ENCODE measurements at regions not wholly inside any gene's neighbourhood (a gene's known extent, or its start where the extent isn't known, plus 50 kb on each side); places are given as distances from the start of the nearest gene placed in this dataset.

- TF ChIP-seq CHD7 (IDR thresholded peaks at IDR 0.05; ENCODE audit: insufficient replicate concordance, low read length) (no peak), KDM4A (IDR thresholded peaks at IDR 0.05; ENCODE audit: low read depth, low read length, severe bottlenecking) (no peak), BRCA1 (IDR thresholded peaks at IDR 0.05; ENCODE audit: low read depth, low read length) (no peak), PHF8 (conservative IDR thresholded peaks at IDR 0.05; ENCODE audit: low read depth, low read length) (no peak), HDAC6 (IDR thresholded peaks at IDR 0.05; ENCODE audit: low read depth, low read length) (no peak), SRF (IDR thresholded peaks at IDR 0.05; ENCODE audit: low read depth, low read length) (no peak), MAX (IDR thresholded peaks at IDR 0.05) (no peak), POU5F1 (IDR thresholded peaks at IDR 0.05; ENCODE audit: low read depth, low read length) (no peak), TBP (IDR thresholded peaks at IDR 0.05; ENCODE audit: low read depth, low read length) (no peak), TCF12 (IDR thresholded peaks at IDR 0.05; ENCODE audit: low read depth, low read length) (no peak), EGR1 (IDR thresholded peaks at IDR 0.05; ENCODE audit: borderline replicate concordance, low read depth, low read length) (no peak), USF2 (IDR thresholded peaks at IDR 0.05; ENCODE audit: low read length) (no peak)
Measured at GRCh38 chr10:81095238-81095637, 557.5 kb downstream of the SH2D4B start (continued).
